AG09309 (cell line): ENCODE measurements at regions not wholly inside any gene's neighbourhood (a gene's known extent, or its start where the extent isn't known, plus 50 kb on each side); places are given as distances from the start of the nearest gene placed in this dataset.

ENCODE experiments used
- DNase-seq: peaks from one replicate; pipeline ENCODE4 v3.0.0-alpha.2; 2010; ENCODE audit warnings: low read depth
- H3K4me3 ChIP-seq: 2 replicates; pipeline ENCODE4 v1.5.1; 2011; ENCODE audit warnings: mild to moderate bottlenecking, low read depth, low read length, moderate library complexity; ENCODE audit not compliant: control insufficient read depth
- CTCF ChIP-seq: IDR thresholded peaks from 2 replicates; pipeline ENCODE4 v1.5.1; 2011; ENCODE audit warnings: mild to moderate bottlenecking, low read depth, low read length, inconsistent platforms; ENCODE audit not compliant: insufficient read depth, control insufficient read depth; ENCODE audit errors: missing control alignments

GRCh38 chr10:55446441-55447002 is 645.5 kb upstream of the PCDH15 start:
- H3K4me3 ChIP-seq: no peak overlapping the region
- no peak for DNase-seq
- no peak for TF ChIP-seq CTCF

- H3K4me3 ChIP-seq: no peak overlapping the region
- no peak for TF ChIP-seq CTCF
- no peak for DNase-seq
Observed at GRCh38 chr10:55441777-55442176, 640.7 kb upstream of the PCDH15 start.

- H3K4me3 ChIP-seq: no peak overlapping the region
- no peak for DNase-seq
- TF ChIP-seq CTCF: no peak
Observed at GRCh38 chr10:55426138-55426537, 625.1 kb upstream of the PCDH15 start.

GRCh38 chr10:55410415-55410885 is 609.4 kb upstream of the PCDH15 start:
- H3K4me3 ChIP-seq: no peak overlapping the region
- DNase-seq: no peak
- no peak for TF ChIP-seq CTCF

- DNase-seq: no peak
- no peak for TF ChIP-seq CTCF
- no peak overlapping the region for H3K4me3 ChIP-seq
Observed at GRCh38 chr10:55404094-55404493, 603.1 kb upstream of the PCDH15 start.

- H3K4me3 ChIP-seq: no peak overlapping the region
- TF ChIP-seq CTCF: no peak
- no peak for DNase-seq
Observed at GRCh38 chr10:55400075-55400849, 599.2 kb upstream of the PCDH15 start.
